Chondrocyte (in vitro differentiated cells): ENCODE measurements at regions not wholly inside any gene's neighbourhood (a gene's known extent, or its start where the extent isn't known, plus 50 kb on each side); places are given as distances from the start of the nearest gene placed in this dataset.
A peak's percentile ranks its signal among the peaks of the same experiment; 100 is the strongest.

Source experiments
- DNase-seq: peaks from one replicate; pipeline ENCODE4 v3.0.0; 2021; ENCODE audit warnings: mixed read lengths, low spot score
- H3K27ac Mint-ChIP-seq: one replicate; pipeline ENCODE4 v1.8.0; 2021; ENCODE audit warnings: mild to moderate bottlenecking, moderate library complexity, mixed read lengths; ENCODE audit not compliant: unreplicated experiment
- H3K27me3 Mint-ChIP-seq: 2 replicates; pipeline ENCODE4 v1.8.0; 2021; ENCODE audit warnings: low read depth, mixed read lengths
- H3K36me3 Mint-ChIP-seq: 2 replicates; pipeline ENCODE4 v1.8.0; 2021; ENCODE audit warnings: low read depth, mixed read lengths
- H3K4me1 Mint-ChIP-seq: 2 replicates; pipeline ENCODE4 v1.8.0; 2021; ENCODE audit warnings: low read depth, mild to moderate bottlenecking, mixed read lengths
- H3K4me3 Mint-ChIP-seq: one replicate; pipeline ENCODE4 v1.8.0; 2021; ENCODE audit warnings: mild to moderate bottlenecking, moderate library complexity, mixed read lengths; ENCODE audit not compliant: unreplicated experiment
- H3K9me3 Mint-ChIP-seq: 2 replicates; pipeline ENCODE4 v1.8.0; 2021; ENCODE audit warnings: low read depth, mixed read lengths
- CTCF ChIP-seq: fragments of 200-600 bp; sonication (generic); IDR thresholded peaks from 2 replicates; pipeline ENCODE4 v1.5.0; 2021; ENCODE audit warnings: antibody characterized with exemption, mild to moderate bottlenecking, moderate library complexity

DNA sequence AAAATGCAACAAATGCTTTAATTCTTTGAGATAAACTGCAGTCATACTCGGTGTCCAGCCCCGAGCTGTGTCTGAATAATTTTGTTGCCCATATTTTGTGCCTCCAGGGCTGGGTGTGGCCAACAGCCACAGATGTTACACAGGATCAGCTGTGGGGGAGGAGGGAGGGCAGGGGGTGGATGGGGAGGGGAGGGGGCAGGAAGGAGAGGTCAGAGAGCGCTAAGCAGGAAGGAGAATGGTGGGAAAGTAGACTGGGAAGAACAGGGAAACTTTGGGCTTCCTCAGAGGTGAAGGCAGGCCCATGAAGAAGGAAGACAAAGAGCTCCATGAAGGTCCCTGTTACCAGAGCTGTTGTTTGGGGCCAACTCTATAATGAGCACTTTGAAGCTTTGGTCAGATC is 295.8 kb downstream of the COG6 start:
- DNase-seq, result no peak
- Mint-ChIP-seq H3K4me1 (peaks cover 11% of the 10 kb centered on the region), H3K4me3 (no peak overlapping the region), H3K27ac (no peak overlapping the region), H3K36me3 (peaks cover under 1% of the 10 kb centered on the region), H3K27me3 (no peaks in the 10 kb centered on the region), H3K9me3 (no peaks in the 10 kb centered on the region)
- TF ChIP-seq CTCF, result no peak

- no peak overlapping the region for H3K4me3 Mint-ChIP-seq
- no peak for DNase-seq
- no peaks in the 10 kb centered on the region for H3K9me3 Mint-ChIP-seq
- TF ChIP-seq CTCF, result no peak
- peak overlapping the region; percentile 85 for H3K27ac Mint-ChIP-seq
- H3K4me1 Mint-ChIP-seq, result peaks cover 11% of the 10 kb centered on the region
- no peaks in the 10 kb centered on the region for H3K27me3 Mint-ChIP-seq
- no peaks in the 10 kb centered on the region for H3K36me3 Mint-ChIP-seq
Measured at GRCh38 chr13:39952249-39953233, 297.1 kb downstream of the COG6 start.

- Mint-ChIP-seq H3K27me3 (no peaks in the 10 kb centered on the region), H3K27ac (no peak overlapping the region), H3K4me3 (no peak overlapping the region), H3K9me3 (no peaks in the 10 kb centered on the region), H3K36me3 (no peaks in the 10 kb centered on the region), H3K4me1 (peaks cover 11% of the 10 kb centered on the region)
- no peak for DNase-seq
- no peak for TF ChIP-seq CTCF
Measured at GRCh38 chr13:39954476-39954875, 299.0 kb downstream of the COG6 start.

DNA sequence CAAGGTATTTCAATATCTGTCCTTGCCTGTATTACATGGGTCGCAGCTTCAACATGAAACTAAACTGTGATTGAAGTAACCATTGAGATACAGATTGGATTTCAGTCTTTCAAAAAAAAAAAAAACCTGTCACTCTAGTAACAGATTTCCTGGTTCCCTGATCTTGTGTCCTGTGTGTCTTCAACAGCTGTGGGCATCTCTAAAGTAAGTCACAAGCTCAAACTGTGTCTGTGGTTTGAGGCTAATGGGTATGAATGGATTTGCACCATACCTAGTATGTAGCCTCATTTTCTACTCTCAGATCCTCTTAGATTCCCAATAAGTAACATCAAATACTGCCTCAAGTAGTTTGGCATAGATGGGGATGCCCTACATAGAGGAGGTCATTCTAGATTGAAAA is 300.1 kb downstream of the COG6 start:
- no peaks in the 10 kb centered on the region for H3K36me3 Mint-ChIP-seq
- H3K27me3 Mint-ChIP-seq, result no peaks in the 10 kb centered on the region
- H3K4me1 Mint-ChIP-seq, result peaks cover 17% of the 10 kb centered on the region
- no peak overlapping the region for H3K27ac Mint-ChIP-seq
- no peak overlapping the region for H3K4me3 Mint-ChIP-seq
- no peak for DNase-seq
- H3K9me3 Mint-ChIP-seq, result no peaks in the 10 kb centered on the region
- no peak for TF ChIP-seq CTCF

DNA sequence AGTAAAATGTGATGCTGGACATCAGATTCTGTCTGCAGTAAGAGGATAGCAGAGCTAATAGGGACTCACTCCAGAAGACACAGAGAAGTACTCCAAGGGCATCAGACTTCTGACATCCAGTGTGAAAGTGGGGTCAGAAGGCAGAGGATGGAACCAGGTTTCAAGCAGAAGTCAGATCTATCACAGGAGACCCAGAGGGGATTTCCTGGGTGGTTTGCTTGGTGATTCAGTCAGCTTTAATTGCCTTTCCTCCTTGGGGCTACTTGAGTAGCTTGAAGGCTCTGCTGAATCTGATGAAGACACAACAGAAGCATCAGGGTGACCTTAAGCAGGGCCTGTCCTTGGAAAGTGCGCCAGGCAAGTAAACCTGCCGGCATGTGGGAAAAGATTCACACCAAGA is 300.6 kb downstream of the COG6 start:
- Mint-ChIP-seq H3K9me3 (no peaks in the 10 kb centered on the region), H3K4me1 (peaks cover 20% of the 10 kb centered on the region), H3K27me3 (no peaks in the 10 kb centered on the region), H3K27ac (no peak overlapping the region), H3K4me3 (no peak overlapping the region), H3K36me3 (no peaks in the 10 kb centered on the region)
- no peak for TF ChIP-seq CTCF
- DNase-seq, result no peak
